SK-N-SH (cell line): ENCODE measurements at regions not wholly inside any gene's neighbourhood (a gene's known extent, or its start where the extent isn't known, plus 50 kb on each side); places are given as distances from the start of the nearest gene placed in this dataset.
A peak's percentile ranks its signal among the peaks of the same experiment; 100 is the strongest.

Experiments used
- CTCF ChIA-PET: fragments of 300-600, 350-600 bp; formaldehyde crosslinking; extraction: SDS; loops from one replicate; lab custom pipeline; 2021; lab: Yijun Ruan, JAX
- POLR2A ChIA-PET: fragments of 350-600 bp; sonication (Branson Sonifier 250); formaldehyde crosslinking; extraction: SDS; loops from one replicate; lab custom pipeline; 2020; ENCODE audit warnings: antibody characterized with exemption, inconsistent platforms; lab: Yijun Ruan, JAX
- DNase-seq: peaks from one replicate; pipeline ENCODE4 v3.0.0; 2012
- H2AFZ ChIP-seq: fragments of 200-600 bp; sonication (generic); 2 replicates; pipeline ENCODE4 v1.8.1; 2016; ENCODE audit warnings: antibody characterized with exemption, mild to moderate bottlenecking, low read depth
- H3F3A ChIP-seq: fragments of 200-600 bp; sonication (generic); replicated peaks from 2 replicates; pipeline ENCODE3; 2016; ENCODE audit warnings: antibody characterized with exemption, mild to moderate bottlenecking; ENCODE audit not compliant: insufficient read depth
- H3K27ac ChIP-seq, 2 experiments: fragments of 200-500 bp in 1 of 2; fragments of 200-600 bp in 1 of 2; sonication (Bioruptor generic) in 1 of 2; sonication (generic), shearing (Covaris generic) in 1 of 2; 2 replicates each; pipeline versions ENCODE4 v1.5.1 to v1.6.1; 2014 to 2016; ENCODE audit warnings: low read depth in 2 of 2, inconsistent platforms in 1 of 2, low read length in 1 of 2, mild to moderate bottlenecking in 1 of 2, mixed read lengths in 1 of 2
- H3K27me3 ChIP-seq: fragments of 200-600 bp; sonication (generic), shearing (Covaris generic); 2 replicates; pipeline ENCODE4 v1.6.1; 2016; ENCODE audit warnings: mixed run types; ENCODE audit not compliant: insufficient read depth
- H3K36me3 ChIP-seq, 2 experiments: fragments of 200-500 bp in 1 of 2; fragments of 200-600 bp in 1 of 2; sonication (Bioruptor generic) in 1 of 2; sonication (generic) in 1 of 2; replicated peaks in 1 of 2; 2 replicates each; pipeline versions ENCODE3 to v1.5.1; 2014 to 2016; ENCODE audit warnings: low read length in 1 of 2, mild to moderate bottlenecking in 1 of 2; ENCODE audit not compliant: insufficient read depth in 2 of 2, control insufficient read depth in 1 of 2
- H3K4me1 ChIP-seq, 2 experiments: fragments of 200-500 bp in 1 of 2; fragments of 200-600 bp in 1 of 2; sonication (Bioruptor generic) in 1 of 2; sonication (generic), shearing (Covaris generic) in 1 of 2; 2 replicates each; pipeline versions ENCODE4 v1.5.1 to v1.6.1; 2014 to 2016; ENCODE audit warnings: low read depth in 1 of 2, low read length in 1 of 2, mixed run types in 1 of 2; ENCODE audit not compliant: insufficient read depth in 2 of 2, control insufficient read depth in 1 of 2
- H3K4me2 ChIP-seq: fragments of 200-600 bp; sonication (generic), shearing (Covaris generic); 2 replicates; pipeline ENCODE4 v1.6.1; 2017; ENCODE audit warnings: mixed run types
- H3K4me3 ChIP-seq, 2 experiments: fragments of 200-500 bp in 1 of 2; fragments of 200-600 bp in 1 of 2; sonication (Bioruptor generic) in 1 of 2; sonication (generic), shearing (Covaris generic) in 1 of 2; 2 replicates each; pipeline versions ENCODE4 v1.5.1 to v1.8.1; 2014 to 2016; ENCODE audit warnings: low read depth in 2 of 2, inconsistent platforms in 1 of 2, low read length in 1 of 2, mild to moderate bottlenecking in 1 of 2, mixed read lengths in 1 of 2, moderate library complexity in 1 of 2
- H3K79me2 ChIP-seq: fragments of 200-600 bp; sonication (generic); 2 replicates; pipeline ENCODE4 v1.8.1; 2017; ENCODE audit warnings: mild to moderate bottlenecking; ENCODE audit not compliant: insufficient read depth
- H3K9ac ChIP-seq: fragments of 200-600 bp; sonication (generic); 2 replicates; pipeline ENCODE4 v1.6.1; 2017; ENCODE audit warnings: mixed run types
- H3K9me2 ChIP-seq: fragments of 200-600 bp; sonication (generic); 2 replicates; pipeline ENCODE4 v1.6.1; 2017; ENCODE audit warnings: mixed run types
- H3K9me3 ChIP-seq: fragments of 200-600 bp; sonication (generic); 2 replicates; pipeline ENCODE4 v1.6.1; 2017; ENCODE audit warnings: mixed run types, mild to moderate bottlenecking, moderate library complexity
- H4K20me1 ChIP-seq: fragments of 200-600 bp; sonication (generic); 2 replicates; pipeline ENCODE4 v1.6.1; 2017; ENCODE audit warnings: mild to moderate bottlenecking, mixed run types; ENCODE audit not compliant: insufficient read depth
- ELF1 ChIP-seq: IDR thresholded peaks from 2 replicates; pipeline ENCODE4 v1.4.0; 2012
- EP300 ChIP-seq, 2 experiments: IDR thresholded peaks; 2 replicates each; pipeline versions ENCODE4 v1.4.0 to v1.6.1; 2012; ENCODE audit warnings: borderline replicate concordance in 1 of 2, low read depth in 1 of 2, low read length in 1 of 2
- FOSL2 ChIP-seq: IDR thresholded peaks from 2 replicates; pipeline ENCODE4 v1.4.0; 2012; ENCODE audit warnings: low read depth, mild to moderate bottlenecking, moderate library complexity, borderline replicate concordance
- GABPA ChIP-seq: IDR thresholded peaks from 2 replicates; pipeline ENCODE4 v1.4.0; 2012; ENCODE audit warnings: low read depth, mild to moderate bottlenecking
- MEF2A ChIP-seq: IDR thresholded peaks from 2 replicates; pipeline ENCODE4 v1.4.0; 2012; ENCODE audit warnings: low read depth, borderline replicate concordance
- MXI1 ChIP-seq: IDR thresholded peaks from 2 replicates; pipeline ENCODE4 v1.6.1; 2012; ENCODE audit warnings: mild to moderate bottlenecking, low read depth, low read length, improper control_type of control experiment
- RAD21 ChIP-seq: IDR thresholded peaks from 2 replicates; pipeline ENCODE4 v1.6.1; 2012; ENCODE audit warnings: mild to moderate bottlenecking, low read length
- SIN3A ChIP-seq: IDR thresholded peaks from 2 replicates; pipeline ENCODE4 v1.6.1; 2012; ENCODE audit warnings: low read depth, mild to moderate bottlenecking, low read length, moderate library complexity, borderline replicate concordance
- YY1 ChIP-seq: IDR thresholded peaks from 2 replicates; pipeline ENCODE4 v1.4.0; 2012; ENCODE audit warnings: low read depth, mild to moderate bottlenecking
- WGBS: methylation state at CpG from one replicate; pipeline ENCODE4 v1.1.6; 2017; ENCODE audit warnings: low lambda C conversion rate; 5-methylcytosine and 5-hydroxymethylcytosine counted together
- TF ChIP-seq, protein P1 (sequence below): fragments of 150-350 bp; IDR thresholded peaks from 2 replicates; pipeline ENCODE4 v1.6.1; 2016; ENCODE audit warnings: mild to moderate bottlenecking, low read depth, low read length
- TF ChIP-seq, protein P2 (sequence below): IDR thresholded peaks from 2 replicates; pipeline ENCODE4 v1.4.0; 2012; ENCODE audit warnings: low read depth
- TF ChIP-seq, protein P3 (sequence below): IDR thresholded peaks from 2 replicates; pipeline ENCODE4 v1.6.1; 2012; ENCODE audit warnings: mild to moderate bottlenecking, low read depth, low read length, moderate library complexity
- TF ChIP-seq, protein P4 (sequence below): IDR thresholded peaks from 2 replicates; pipeline ENCODE4 v1.4.0; 2012; ENCODE audit warnings: low read depth, borderline replicate concordance
- TF ChIP-seq, protein P5 (sequence below): fragments of 150-350 bp; IDR thresholded peaks from 2 replicates; pipeline ENCODE4 v1.6.1; 2017; ENCODE audit warnings: antibody characterized with exemption, low read length, low read depth, borderline replicate concordance
- TF ChIP-seq, protein P6 (sequence below): IDR thresholded peaks from 2 replicates; pipeline ENCODE4; 2012

DNA sequence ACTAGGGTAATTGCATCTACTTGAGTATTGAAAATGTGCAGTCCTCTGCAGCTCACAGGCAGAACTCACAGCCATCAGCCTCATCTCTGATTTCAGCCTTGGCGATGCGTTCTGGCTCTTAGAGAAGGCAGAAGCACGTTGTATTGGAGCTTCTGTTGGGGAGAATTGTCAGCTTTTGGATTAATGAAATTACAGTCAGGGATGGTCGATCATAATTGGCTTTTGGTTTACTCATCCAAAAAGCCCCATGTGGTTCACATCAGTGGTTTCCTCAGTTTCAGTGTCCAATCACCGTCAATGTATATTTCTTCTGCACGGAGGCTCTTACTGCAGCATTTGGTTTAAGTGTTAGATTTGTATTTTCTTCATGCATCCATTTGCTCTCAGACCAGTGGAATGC is 218.5 kb upstream of the SOX11 start:
- Histone ChIP-seq H3K4me1 (peaks cover 0 to 4% of the 10 kb centered on the region in 2 experiments; a peak in 1 of 4 replicates), H3F3A (no peaks in the 10 kb centered on the region), H3K4me2 (no peak overlapping the region), H2AFZ (no peak overlapping the region), H3K27ac (no peak overlapping the region), H3K9me3 (no peaks in the 10 kb centered on the region; the same call in none of the 2 replicates), H3K4me3 (no peak overlapping the region), H3K9ac (no peak overlapping the region), H3K9me2 (no peaks in the 10 kb centered on the region), H3K27me3 (no peaks in the 10 kb centered on the region), H4K20me1 (no peaks in the 10 kb centered on the region), H3K79me2 (no peaks in the 10 kb centered on the region), H3K36me3 (no peaks in the 10 kb centered on the region)
- DNase-seq: peak; percentile 40
- ChIA-PET POLR2A (interaction anchor here (2.0 kb wide), 1 partner anchor 218 kb away, joined by 5 read pairs; the partner anchor contains the start of gene SOX11), CTCF (interaction anchor here (0.8 to 1.4 kb wide), 4 partner anchors 9 to 217 kb away, joined by 3 to 4 read pairs (median 4); no protein-coding TSS in a partner anchor)
- 36% methylated on average over 6 of the region's 6 CpGs for WGBS
- TF ChIP-seq YY1 (no peak), FOSL2 (no peak), EP300 (IDR thresholded peaks at IDR 0.05; ENCODE audit: borderline replicate concordance in 1 of 2, low read depth in 1 of 2, low read length in 1 of 2) (0 out of 4 replicates have a peak, but pooled peaks of 1 of the 2 experiments have one; percentile 6), SIN3A (no peak)
- TF ChIP-seq, protein P1, sequence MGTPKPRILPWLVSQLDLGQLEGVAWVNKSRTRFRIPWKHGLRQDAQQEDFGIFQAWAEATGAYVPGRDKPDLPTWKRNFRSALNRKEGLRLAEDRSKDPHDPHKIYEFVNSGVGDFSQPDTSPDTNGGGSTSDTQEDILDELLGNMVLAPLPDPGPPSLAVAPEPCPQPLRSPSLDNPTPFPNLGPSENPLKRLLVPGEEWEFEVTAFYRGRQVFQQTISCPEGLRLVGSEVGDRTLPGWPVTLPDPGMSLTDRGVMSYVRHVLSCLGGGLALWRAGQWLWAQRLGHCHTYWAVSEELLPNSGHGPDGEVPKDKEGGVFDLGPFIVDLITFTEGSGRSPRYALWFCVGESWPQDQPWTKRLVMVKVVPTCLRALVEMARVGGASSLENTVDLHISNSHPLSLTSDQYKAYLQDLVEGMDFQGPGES: no peak
- TF ChIP-seq, protein P2, sequence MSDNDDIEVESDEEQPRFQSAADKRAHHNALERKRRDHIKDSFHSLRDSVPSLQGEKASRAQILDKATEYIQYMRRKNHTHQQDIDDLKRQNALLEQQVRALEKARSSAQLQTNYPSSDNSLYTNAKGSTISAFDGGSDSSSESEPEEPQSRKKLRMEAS: no peak
- TF ChIP-seq, protein P3, sequence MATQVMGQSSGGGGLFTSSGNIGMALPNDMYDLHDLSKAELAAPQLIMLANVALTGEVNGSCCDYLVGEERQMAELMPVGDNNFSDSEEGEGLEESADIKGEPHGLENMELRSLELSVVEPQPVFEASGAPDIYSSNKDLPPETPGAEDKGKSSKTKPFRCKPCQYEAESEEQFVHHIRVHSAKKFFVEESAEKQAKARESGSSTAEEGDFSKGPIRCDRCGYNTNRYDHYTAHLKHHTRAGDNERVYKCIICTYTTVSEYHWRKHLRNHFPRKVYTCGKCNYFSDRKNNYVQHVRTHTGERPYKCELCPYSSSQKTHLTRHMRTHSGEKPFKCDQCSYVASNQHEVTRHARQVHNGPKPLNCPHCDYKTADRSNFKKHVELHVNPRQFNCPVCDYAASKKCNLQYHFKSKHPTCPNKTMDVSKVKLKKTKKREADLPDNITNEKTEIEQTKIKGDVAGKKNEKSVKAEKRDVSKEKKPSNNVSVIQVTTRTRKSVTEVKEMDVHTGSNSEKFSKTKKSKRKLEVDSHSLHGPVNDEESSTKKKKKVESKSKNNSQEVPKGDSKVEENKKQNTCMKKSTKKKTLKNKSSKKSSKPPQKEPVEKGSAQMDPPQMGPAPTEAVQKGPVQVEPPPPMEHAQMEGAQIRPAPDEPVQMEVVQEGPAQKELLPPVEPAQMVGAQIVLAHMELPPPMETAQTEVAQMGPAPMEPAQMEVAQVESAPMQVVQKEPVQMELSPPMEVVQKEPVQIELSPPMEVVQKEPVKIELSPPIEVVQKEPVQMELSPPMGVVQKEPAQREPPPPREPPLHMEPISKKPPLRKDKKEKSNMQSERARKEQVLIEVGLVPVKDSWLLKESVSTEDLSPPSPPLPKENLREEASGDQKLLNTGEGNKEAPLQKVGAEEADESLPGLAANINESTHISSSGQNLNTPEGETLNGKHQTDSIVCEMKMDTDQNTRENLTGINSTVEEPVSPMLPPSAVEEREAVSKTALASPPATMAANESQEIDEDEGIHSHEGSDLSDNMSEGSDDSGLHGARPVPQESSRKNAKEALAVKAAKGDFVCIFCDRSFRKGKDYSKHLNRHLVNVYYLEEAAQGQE: no peak
- TF ChIP-seq, protein P4, sequence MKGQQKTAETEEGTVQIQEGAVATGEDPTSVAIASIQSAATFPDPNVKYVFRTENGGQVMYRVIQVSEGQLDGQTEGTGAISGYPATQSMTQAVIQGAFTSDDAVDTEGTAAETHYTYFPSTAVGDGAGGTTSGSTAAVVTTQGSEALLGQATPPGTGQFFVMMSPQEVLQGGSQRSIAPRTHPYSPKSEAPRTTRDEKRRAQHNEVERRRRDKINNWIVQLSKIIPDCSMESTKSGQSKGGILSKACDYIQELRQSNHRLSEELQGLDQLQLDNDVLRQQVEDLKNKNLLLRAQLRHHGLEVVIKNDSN: no peak
- TF ChIP-seq, all 33 proteins: peak for 1

DNA sequence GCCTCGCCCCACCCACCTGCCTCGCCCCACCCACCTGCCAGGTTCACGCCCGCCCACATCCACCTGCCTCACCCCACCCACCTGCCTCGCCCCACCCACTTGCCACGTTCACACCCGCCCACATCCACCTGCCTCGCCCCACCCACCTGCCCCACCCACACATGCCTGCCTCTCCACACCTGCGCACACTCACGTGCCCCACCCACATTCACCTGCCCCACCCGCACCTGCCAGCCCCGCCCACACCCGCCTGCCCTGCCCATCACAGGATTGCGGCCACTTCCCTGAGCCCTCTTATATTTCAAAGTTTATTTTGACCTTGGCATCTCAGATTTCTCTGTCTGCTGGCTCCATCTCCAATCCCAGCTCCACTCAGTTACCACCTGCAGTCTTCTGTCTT is 217.5 kb upstream of the SOX11 start:
- Histone ChIP-seq H3K27ac (no peak overlapping the region), H3K9me2 (no peaks in the 10 kb centered on the region), H3K9ac (no peak overlapping the region), H3K36me3 (no peaks in the 10 kb centered on the region), H2AFZ (no peak overlapping the region), H3K79me2 (no peaks in the 10 kb centered on the region), H3F3A (no peaks in the 10 kb centered on the region), H3K27me3 (no peaks in the 10 kb centered on the region), H3K4me2 (no peak overlapping the region), H3K4me3 (no peak overlapping the region), H4K20me1 (no peaks in the 10 kb centered on the region), H3K4me1 (peaks cover 0 to 12% of the 10 kb centered on the region in 2 experiments; a peak in 1 of 4 replicates), H3K9me3 (no peaks in the 10 kb centered on the region; the same call in none of the 2 replicates)
- 56% methylated on average over 13 of the region's 14 CpGs for WGBS
- no peak for DNase-seq
- ChIA-PET CTCF (no interaction called here), POLR2A (no interaction called here)
- TF ChIP-seq MXI1 (no peak), MEF2A (no peak), GABPA (no peak), RAD21 (no peak), ELF1 (no peak)
- TF ChIP-seq, protein P5, sequence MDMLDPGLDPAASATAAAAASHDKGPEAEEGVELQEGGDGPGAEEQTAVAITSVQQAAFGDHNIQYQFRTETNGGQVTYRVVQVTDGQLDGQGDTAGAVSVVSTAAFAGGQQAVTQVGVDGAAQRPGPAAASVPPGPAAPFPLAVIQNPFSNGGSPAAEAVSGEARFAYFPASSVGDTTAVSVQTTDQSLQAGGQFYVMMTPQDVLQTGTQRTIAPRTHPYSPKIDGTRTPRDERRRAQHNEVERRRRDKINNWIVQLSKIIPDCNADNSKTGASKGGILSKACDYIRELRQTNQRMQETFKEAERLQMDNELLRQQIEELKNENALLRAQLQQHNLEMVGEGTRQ: no peak
- TF ChIP-seq, protein P3: no peak
- TF ChIP-seq, protein P6, sequence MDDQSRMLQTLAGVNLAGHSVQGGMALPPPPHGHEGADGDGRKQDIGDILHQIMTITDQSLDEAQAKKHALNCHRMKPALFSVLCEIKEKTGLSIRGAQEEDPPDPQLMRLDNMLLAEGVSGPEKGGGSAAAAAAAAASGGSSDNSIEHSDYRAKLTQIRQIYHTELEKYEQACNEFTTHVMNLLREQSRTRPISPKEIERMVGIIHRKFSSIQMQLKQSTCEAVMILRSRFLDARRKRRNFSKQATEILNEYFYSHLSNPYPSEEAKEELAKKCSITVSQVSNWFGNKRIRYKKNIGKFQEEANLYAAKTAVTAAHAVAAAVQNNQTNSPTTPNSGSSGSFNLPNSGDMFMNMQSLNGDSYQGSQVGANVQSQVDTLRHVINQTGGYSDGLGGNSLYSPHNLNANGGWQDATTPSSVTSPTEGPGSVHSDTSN: no peak
